ENCODE measurements at regions not wholly inside any gene's neighbourhood (a gene's known extent, or its start where the extent isn't known, plus 50 kb on each side); places are given as distances from the start of the nearest gene placed in this dataset.

DNA sequence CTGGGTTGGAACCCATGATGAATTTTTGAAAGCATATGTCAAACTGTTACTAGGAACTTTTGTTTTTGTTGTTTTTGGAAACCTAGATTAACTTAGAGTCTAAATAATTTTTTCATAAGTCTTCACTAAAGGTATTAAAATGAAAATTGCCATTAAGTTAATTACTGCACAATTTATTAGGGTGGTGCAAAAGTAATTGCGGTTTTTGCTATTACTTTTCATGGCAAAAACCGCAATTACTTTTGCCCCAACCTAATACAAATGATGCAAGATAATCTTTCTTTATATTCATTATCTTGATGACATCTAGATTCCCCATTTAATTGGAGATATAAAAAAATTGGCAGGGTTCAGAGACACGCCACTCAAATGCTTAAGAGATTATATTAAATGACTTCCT is 145.0 kb upstream of the PKP2 start:
- TF ChIP-seq FOXK2 (conservative IDR thresholded peaks at IDR 0.05 in 1 of 2, IDR thresholded peaks at IDR 0.05 in 1 of 2; ENCODE audit: low read depth in 2 of 2) = no peak
- no peak for TF ChIP-seq ZBTB7A (IDR thresholded peaks at IDR 0.05; ENCODE audit: borderline replicate concordance, control insufficient read depth, low read depth, low read length)
- TF ChIP-seq, protein P1, sequence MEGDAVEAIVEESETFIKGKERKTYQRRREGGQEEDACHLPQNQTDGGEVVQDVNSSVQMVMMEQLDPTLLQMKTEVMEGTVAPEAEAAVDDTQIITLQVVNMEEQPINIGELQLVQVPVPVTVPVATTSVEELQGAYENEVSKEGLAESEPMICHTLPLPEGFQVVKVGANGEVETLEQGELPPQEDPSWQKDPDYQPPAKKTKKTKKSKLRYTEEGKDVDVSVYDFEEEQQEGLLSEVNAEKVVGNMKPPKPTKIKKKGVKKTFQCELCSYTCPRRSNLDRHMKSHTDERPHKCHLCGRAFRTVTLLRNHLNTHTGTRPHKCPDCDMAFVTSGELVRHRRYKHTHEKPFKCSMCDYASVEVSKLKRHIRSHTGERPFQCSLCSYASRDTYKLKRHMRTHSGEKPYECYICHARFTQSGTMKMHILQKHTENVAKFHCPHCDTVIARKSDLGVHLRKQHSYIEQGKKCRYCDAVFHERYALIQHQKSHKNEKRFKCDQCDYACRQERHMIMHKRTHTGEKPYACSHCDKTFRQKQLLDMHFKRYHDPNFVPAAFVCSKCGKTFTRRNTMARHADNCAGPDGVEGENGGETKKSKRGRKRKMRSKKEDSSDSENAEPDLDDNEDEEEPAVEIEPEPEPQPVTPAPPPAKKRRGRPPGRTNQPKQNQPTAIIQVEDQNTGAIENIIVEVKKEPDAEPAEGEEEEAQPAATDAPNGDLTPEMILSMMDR (IDR thresholded peaks at IDR 0.05 in 2 of 3, conservative IDR thresholded peaks at IDR 0.05 in 1 of 3; ENCODE audit: insufficient read depth in 2 of 3, low read depth in 1 of 3, low read length in 3 of 3) = no peak
- no peak for TF ChIP-seq HDGF (IDR thresholded peaks at IDR 0.05)
- no peak for TF ChIP-seq KDM1A (IDR thresholded peaks at IDR 0.05)
- no peak for TF ChIP-seq SRSF7 (optimal IDR thresholded peaks at IDR 0.05; ENCODE audit: low read depth, low read length)
- TF ChIP-seq POLR2A (conservative IDR thresholded peaks at IDR 0.05) = no peak
- TF ChIP-seq CHD1 (IDR thresholded peaks at IDR 0.05; ENCODE audit: low read length) = no peak
- TF ChIP-seq ZNF263 (CRISPR knock-in tag; IDR thresholded peaks at IDR 0.05; ENCODE audit: borderline replicate concordance) = no peak
- TF ChIP-seq, protein P2, sequence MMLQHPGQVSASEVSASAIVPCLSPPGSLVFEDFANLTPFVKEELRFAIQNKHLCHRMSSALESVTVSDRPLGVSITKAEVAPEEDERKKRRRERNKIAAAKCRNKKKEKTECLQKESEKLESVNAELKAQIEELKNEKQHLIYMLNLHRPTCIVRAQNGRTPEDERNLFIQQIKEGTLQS (IDR thresholded peaks at IDR 0.05) = no peak
- TF ChIP-seq, protein P2 (CRISPR knock-in tag; conservative IDR thresholded peaks at IDR 0.05) = no peak
- TF ChIP-seq FOS (IDR thresholded peaks at IDR 0.05; ENCODE audit: extremely low read depth, insufficient read length) = no peak
- no peak for TF ChIP-seq TBL1XR1 (IDR thresholded peaks at IDR 0.05; ENCODE audit: low read length in 2 of 2)
- TF ChIP-seq TAF7 (tag; IDR thresholded peaks at IDR 0.05) = no peak
- no peak for TF ChIP-seq SNRNP70 (optimal IDR thresholded peaks at IDR 0.05; ENCODE audit: low read depth, low read length)

Measured in K562 (cell line).